HepG2 (cell line): ENCODE measurements at regions not wholly inside any gene's neighbourhood (a gene's known extent, or its start where the extent isn't known, plus 50 kb on each side); places are given as distances from the start of the nearest gene placed in this dataset.

Experiments
- ATAC-seq: fragments of 200-7000 bp; cut with Tn5 transposase; 3 replicates; pipeline ENCODE4 v1.9.1; 2020; ENCODE audit warnings: mild to moderate bottlenecking, moderate library complexity
- BruUV-seq: library from RNA; stranded (reverse); fragments of 400-500 nt; replicated peaks from 2 replicates; lab custom pipeline; 2021; lab: Mats Ljungman, UMichigan
- CTCF ChIA-PET: fragments of 300-600 bp; formaldehyde crosslinking; extraction: SDS; loops from one replicate; lab custom pipeline; 2021; ENCODE audit warnings: low total read pairs, inconsistent platforms, low intra/inter-chr PET ratio; lab: Yijun Ruan, JAX
- POLR2A ChIA-PET: fragments of 350-600 bp; sonication (Branson Sonifier 250); formaldehyde crosslinking; loops from one replicate; lab custom pipeline; 2020; ENCODE audit warnings: antibody characterized with exemption, inconsistent platforms; lab: Yijun Ruan, JAX
- DNase-seq: peaks from one replicate; pipeline ENCODE4 v3.0.0-alpha.2; 2015; ENCODE audit warnings: low spot score
- FAIRE-seq: peaks from 3 replicates; lab custom pipeline; 2011; peaks lifted over from hg19 to GRCh38; lab: Jason Lieb, UNC
- H2AFZ ChIP-seq: one replicate; pipeline ENCODE4 v1.6.1; 2011; ENCODE audit warnings: low read length, inconsistent platforms
- H3K27ac ChIP-seq: fragments of 300-600 bp; 3 replicates; pipeline ENCODE4 v1.8.0; 2011; ENCODE audit warnings: mixed run types, mild to moderate bottlenecking, mixed read lengths, low read length, inconsistent platforms; ENCODE audit not compliant: insufficient read depth; ENCODE audit errors: extremely low read length
- H3K27me3 ChIP-seq, 2 experiments: fragments of 200-600 bp in 1 of 2; 2 replicates in 1 of 2; 3 replicates in 1 of 2; pipeline versions ENCODE4 v1.6.0 to v1.8.0; 2011; ENCODE audit warnings: low read length in 2 of 2, mild to moderate bottlenecking in 2 of 2, moderate library complexity in 2 of 2, inconsistent platforms in 1 of 2; ENCODE audit not compliant: insufficient read depth in 2 of 2, control insufficient read depth in 1 of 2
- H3K36me3 ChIP-seq, 2 experiments: fragments of 200-600 bp in 1 of 2; replicated peaks in 1 of 2; 2 replicates in 1 of 2; 3 replicates in 1 of 2; pipeline versions ENCODE4 v1.5.1 to v1.8.0; 2011; ENCODE audit warnings: low read length in 2 of 2, inconsistent platforms in 1 of 2; ENCODE audit not compliant: insufficient read depth in 2 of 2, control insufficient read depth in 1 of 2
- H3K4me1 ChIP-seq: 2 replicates; pipeline ENCODE4 v1.5.1; 2012; ENCODE audit warnings: low read length, inconsistent platforms; ENCODE audit not compliant: insufficient read depth
- H3K4me2 ChIP-seq: 2 replicates; pipeline ENCODE4 v1.6.0; 2011; ENCODE audit warnings: low read depth, low read length, inconsistent platforms
- H3K4me3 ChIP-seq, 3 experiments: fragments of 200-600 bp in 1 of 3; sonication (generic), shearing (Covaris generic) in 1 of 3; replicated peaks in 1 of 3; 2 replicates each; pipeline ENCODE4 v1.5.1; 2011 to 2016; ENCODE audit warnings: low read length in 3 of 3, inconsistent platforms in 2 of 3, low read depth in 2 of 3, mild to moderate bottlenecking in 2 of 3, control low read depth in 1 of 3, mixed read lengths in 1 of 3; ENCODE audit not compliant: insufficient read depth in 1 of 3
- H3K79me2 ChIP-seq: one replicate; pipeline ENCODE4 v1.6.1; 2011; ENCODE audit warnings: low read length, inconsistent platforms; ENCODE audit not compliant: insufficient read depth
- H3K9ac ChIP-seq: 2 replicates; pipeline ENCODE4 v1.6.0; 2011; ENCODE audit warnings: mild to moderate bottlenecking, low read depth, low read length, inconsistent platforms; ENCODE audit not compliant: insufficient read depth
- H3K9me3 ChIP-seq: 2 replicates; pipeline ENCODE4 v1.5.1; 2012; ENCODE audit warnings: mild to moderate bottlenecking, low read length
- H4K20me1 ChIP-seq: 2 replicates; pipeline ENCODE4 v1.6.0; 2011; ENCODE audit warnings: inconsistent platforms, mild to moderate bottlenecking, low read length, moderate library complexity; ENCODE audit not compliant: insufficient read depth
- CHD2 ChIP-seq: IDR thresholded peaks from 2 replicates; pipeline ENCODE4 v1.6.1; 2011; ENCODE audit warnings: low read depth, low read length, improper control_type of control experiment
- HMG20B ChIP-seq: conservative IDR thresholded peaks from 2 replicates; pipeline ENCODE4 v1.6.1; 2016; ENCODE audit warnings: missing genetic modification reagents, missing compliant biosample characterization
- JUND ChIP-seq: sonication (generic); formaldehyde crosslinking; IDR thresholded peaks from 2 replicates; pipeline ENCODE4 v1.8.0; 2022; ENCODE audit warnings: mild to moderate bottlenecking, missing genetic modification reagents
- PRMT3 ChIP-seq: sonication (generic); formaldehyde crosslinking; IDR thresholded peaks from 2 replicates; pipeline ENCODE4 v1.8.1; 2022; ENCODE audit warnings: low read depth, mild to moderate bottlenecking, moderate library complexity, missing genetic modification reagents, borderline replicate concordance
- SP2 ChIP-seq: sonication (generic); formaldehyde crosslinking; IDR thresholded peaks from 2 replicates; pipeline ENCODE4 v1.5.1; 2020; ENCODE audit warnings: mild to moderate bottlenecking, missing genetic modification reagents
- TBL1XR1 ChIP-seq: fragments of 150-350 bp; IDR thresholded peaks from 2 replicates; pipeline ENCODE4 v1.6.1; 2014; ENCODE audit warnings: borderline replicate concordance, low read length; ENCODE audit not compliant: partially characterized antibody
- ZNF180 ChIP-seq: sonication (generic); formaldehyde crosslinking; IDR thresholded peaks from 2 replicates; pipeline ENCODE4 v1.4.0; 2020; ENCODE audit warnings: low read depth, missing genetic modification reagents, borderline replicate concordance
- ZNF292 ChIP-seq: sonication (generic); formaldehyde crosslinking; IDR thresholded peaks from 2 replicates; pipeline ENCODE4 v1.8.1; 2022; ENCODE audit warnings: mild to moderate bottlenecking, low read depth, missing genetic modification reagents, borderline replicate concordance
- ZNF317 ChIP-seq: sonication (generic); formaldehyde crosslinking; IDR thresholded peaks from 2 replicates; pipeline ENCODE4 v1.5.0; 2020; ENCODE audit warnings: mild to moderate bottlenecking, missing genetic modification reagents
- ZNF331 ChIP-seq: sonication (generic); formaldehyde crosslinking; IDR thresholded peaks from 2 replicates; pipeline ENCODE4 v1.4.0; 2020; ENCODE audit warnings: missing genetic modification reagents
- ZNF33B ChIP-seq: sonication (generic); formaldehyde crosslinking; IDR thresholded peaks from 2 replicates; pipeline ENCODE4 v1.5.1; 2020; ENCODE audit warnings: mild to moderate bottlenecking, missing genetic modification reagents
- ZNF446 ChIP-seq: sonication (generic); formaldehyde crosslinking; IDR thresholded peaks from 2 replicates; pipeline ENCODE4 v1.5.0; 2020; ENCODE audit warnings: mild to moderate bottlenecking, missing genetic modification reagents
- ZNF510 ChIP-seq: sonication (generic); formaldehyde crosslinking; IDR thresholded peaks from 2 replicates; pipeline ENCODE4 v1.4.0; 2020; ENCODE audit warnings: low read depth, mild to moderate bottlenecking, missing genetic modification reagents
- ZNF550 ChIP-seq: sonication (generic); formaldehyde crosslinking; IDR thresholded peaks from 2 replicates; pipeline ENCODE4 v1.4.0; 2020; ENCODE audit warnings: mild to moderate bottlenecking, missing genetic modification reagents, borderline replicate concordance
- ZNF580 ChIP-seq: IDR thresholded peaks from 2 replicates; pipeline ENCODE4 v1.6.1; 2016; ENCODE audit warnings: low read depth, borderline replicate concordance
- ZSCAN31 ChIP-seq: sonication (generic); formaldehyde crosslinking; IDR thresholded peaks from 2 replicates; pipeline ENCODE4 v1.5.0; 2020; ENCODE audit warnings: low read depth, mild to moderate bottlenecking, missing genetic modification reagents
- in situ Hi-C: cut with HindIII; loops from 2 replicates; pipeline ENCODE4 v1.10.0; 2017; ENCODE audit warnings: low pct_unique_long_range_greater_than_20kb; ENCODE audit not compliant: extremely low pct_ligation_motif_present
- intact Hi-C: fragments of 100-400 bp; cut with micrococcal nuclease; formaldehyde crosslinking; loops from one replicate; pipeline ENCODE4 v1.10.0; 2022; ENCODE audit not compliant: unreplicated experiment

- H3K79me2 ChIP-seq, result no peaks in the 10 kb centered on the region
- TF ChIP-seq ZNF446 (CRISPR knock-in tag) (no peak), ZNF331 (CRISPR knock-in tag) (no peak), ZNF550 (CRISPR knock-in tag) (no peak), ZNF317 (CRISPR knock-in tag) (no peak), SP2 (CRISPR knock-in tag) (no peak), ZNF510 (CRISPR knock-in tag) (no peak), JUND (CRISPR knock-in tag) (no peak), ZNF33B (no peak), CHD2 (no peak), HMG20B (CRISPR knock-in tag) (no peak), PRMT3 (no peak), ZNF180 (CRISPR knock-in tag) (no peak), ZNF292 (no peak), ZNF580 (CRISPR knock-in tag) (no peak), TBL1XR1 (no peak), ZSCAN31 (CRISPR knock-in tag) (no peak)
- H3K9ac ChIP-seq, result no peak overlapping the region
- no peak overlapping the region for H2AFZ ChIP-seq
- H3K4me2 ChIP-seq, result no peak overlapping the region
- in situ Hi-C loops, result no loop called here
- no peaks in the 10 kb centered on the region for H3K27me3 ChIP-seq
- no peaks in the 10 kb centered on the region for H4K20me1 ChIP-seq
- H3K4me3 ChIP-seq, result no peak overlapping the region
- ChIA-PET POLR2A (no interaction called here), CTCF (no interaction called here)
- no peak for ATAC-seq
- DNase-seq, result no peak
- H3K27ac ChIP-seq, result no peak overlapping the region
- H3K9me3 ChIP-seq, result peaks cover 9% of the 10 kb centered on the region; the same call in 1 of the 2 replicates
- no peaks in the 10 kb centered on the region for H3K36me3 ChIP-seq
- H3K4me1 ChIP-seq, result no peaks in the 10 kb centered on the region
- intact Hi-C loops, result no loop called here
- BruUV-seq, result no TSS peak
- no peak for FAIRE-seq
These were observed 147.5 kb upstream of the SMIM31 start for GRCh38 chr4:164606478-164606877.
